Mesenchymal stem cell (in vitro differentiated cells and primary cell): ENCODE measurements at regions not wholly inside any gene's neighbourhood (a gene's known extent, or its start where the extent isn't known, plus 50 kb on each side); places are given as distances from the start of the nearest gene placed in this dataset.

Experiments
- DNase-seq: peaks from one replicate; pipeline ENCODE4 v3.0.0-alpha.2; 2013
- H2AFZ ChIP-seq: one replicate; pipeline ENCODE4 v1.6.1; 2013; ENCODE audit warnings: low read depth, mild to moderate bottlenecking, control low read depth, inconsistent platforms, low read length, moderate library complexity
- H2AK5ac ChIP-seq: 2 replicates; pipeline ENCODE4 v1.6.1; 2013; ENCODE audit warnings: low read length, moderate library complexity, mild to moderate bottlenecking, inconsistent platforms; ENCODE audit not compliant: severe bottlenecking
- H2BK120ac ChIP-seq: one replicate; pipeline ENCODE4 v1.6.1; 2013; ENCODE audit warnings: low read depth, mild to moderate bottlenecking, inconsistent platforms, low read length, moderate library complexity
- H2BK12ac ChIP-seq, 2 experiments: one replicate each; pipeline ENCODE4 v1.6.1; 2013; ENCODE audit warnings: inconsistent platforms in 2 of 2, low read length in 2 of 2, mild to moderate bottlenecking in 2 of 2, moderate library complexity in 2 of 2, control low read depth in 1 of 2
- H2BK15ac ChIP-seq: one replicate; pipeline ENCODE4 v1.6.1; 2013; ENCODE audit warnings: mild to moderate bottlenecking, low read depth, inconsistent platforms; ENCODE audit not compliant: poor library complexity, severe bottlenecking
- H2BK5ac ChIP-seq: 2 replicates; pipeline ENCODE4 v1.6.1; 2013; ENCODE audit warnings: low read depth, mild to moderate bottlenecking, low read length, control low read depth, inconsistent platforms; ENCODE audit not compliant: poor library complexity, severe bottlenecking
- H3K14ac ChIP-seq, 2 experiments: one replicate each; pipeline ENCODE4 v1.6.1; 2013; ENCODE audit warnings: inconsistent platforms in 2 of 2, low read length in 2 of 2, control low read depth in 1 of 2, mild to moderate bottlenecking in 1 of 2, moderate library complexity in 1 of 2
- H3K18ac ChIP-seq, 2 experiments: one replicate each; pipeline ENCODE4 v1.6.1; 2013; ENCODE audit warnings: inconsistent platforms in 2 of 2, low read length in 2 of 2, control low read depth in 1 of 2, low read depth in 1 of 2, mild to moderate bottlenecking in 1 of 2
- H3K23ac ChIP-seq, 2 experiments: one replicate each; pipeline ENCODE4 v1.6.1; 2013; ENCODE audit warnings: inconsistent platforms in 2 of 2, low read length in 2 of 2, mild to moderate bottlenecking in 2 of 2, moderate library complexity in 2 of 2, control low read depth in 1 of 2
- H3K27ac ChIP-seq: 2 replicates; pipeline ENCODE4 v1.5.1; 2013; ENCODE audit warnings: mild to moderate bottlenecking, moderate library complexity, low read length, control low read depth, inconsistent platforms; ENCODE audit not compliant: poor library complexity, severe bottlenecking
- H3K27me3 ChIP-seq, 2 experiments: 2 replicates each; pipeline versions ENCODE4 v1.6.1 to v1.7.0; 2013; ENCODE audit warnings: low read length in 2 of 2, mild to moderate bottlenecking in 2 of 2, moderate library complexity in 2 of 2, control low read depth in 1 of 2, inconsistent platforms in 1 of 2; ENCODE audit not compliant: control insufficient read depth in 1 of 2, insufficient read depth in 1 of 2
- H3K36me3 ChIP-seq, 2 experiments: 2 replicates each; pipeline versions ENCODE4 v1.6.1 to v1.7.0; 2013; ENCODE audit warnings: low read length in 2 of 2, control low read depth in 1 of 2, inconsistent platforms in 1 of 2, low read depth in 1 of 2, mild to moderate bottlenecking in 1 of 2; ENCODE audit not compliant: insufficient read depth in 2 of 2, control insufficient read depth in 1 of 2
- H3K4ac ChIP-seq, 2 experiments: one replicate each; pipeline ENCODE4 v1.6.1; 2013; ENCODE audit warnings: inconsistent platforms in 2 of 2, low read length in 2 of 2, mild to moderate bottlenecking in 2 of 2, moderate library complexity in 2 of 2, control low read depth in 1 of 2, low read depth in 1 of 2
- H3K4me1 ChIP-seq: 2 replicates; pipeline ENCODE4 v1.6.1; 2013; ENCODE audit warnings: low read depth, low read length, control low read depth; ENCODE audit not compliant: control insufficient read depth, insufficient read depth
- H3K4me2 ChIP-seq: 2 replicates; pipeline ENCODE4 v1.6.1; 2013; ENCODE audit warnings: low read length, mild to moderate bottlenecking, inconsistent platforms; ENCODE audit not compliant: poor library complexity, severe bottlenecking
- H3K4me3 ChIP-seq, 2 experiments: 2 replicates each; pipeline versions ENCODE4 v1.5.1 to v1.7.0; 2013; ENCODE audit warnings: low read length in 2 of 2, mild to moderate bottlenecking in 2 of 2, control low read depth in 1 of 2, low read depth in 1 of 2; ENCODE audit not compliant: insufficient read depth in 1 of 2
- H3K79me1 ChIP-seq: replicated peaks from 2 replicates; pipeline ENCODE4 v1.6.1; 2013; ENCODE audit warnings: mild to moderate bottlenecking, control low read depth, low read length, inconsistent platforms; ENCODE audit not compliant: poor library complexity, severe bottlenecking
- H3K9ac ChIP-seq: 2 replicates; pipeline ENCODE4 v1.7.0; 2013; ENCODE audit warnings: mild to moderate bottlenecking, low read length, moderate library complexity
- H3K9me3 ChIP-seq: 2 replicates; pipeline ENCODE4 v1.7.0; 2013; ENCODE audit warnings: mild to moderate bottlenecking, low read length; ENCODE audit not compliant: control insufficient read depth
- H4K8ac ChIP-seq: one replicate; pipeline ENCODE4 v1.6.1; 2013; ENCODE audit warnings: inconsistent platforms, mild to moderate bottlenecking, low read length, moderate library complexity
- H4K91ac ChIP-seq: one replicate; pipeline ENCODE4 v1.6.1; 2013; ENCODE audit warnings: mild to moderate bottlenecking, low read length, inconsistent platforms
- WGBS: methylation state at CpG from one replicate; pipeline ENCODE4 v1.1.7; 2013; ENCODE audit warnings: mixed read lengths; 5-methylcytosine and 5-hydroxymethylcytosine counted together

DNA sequence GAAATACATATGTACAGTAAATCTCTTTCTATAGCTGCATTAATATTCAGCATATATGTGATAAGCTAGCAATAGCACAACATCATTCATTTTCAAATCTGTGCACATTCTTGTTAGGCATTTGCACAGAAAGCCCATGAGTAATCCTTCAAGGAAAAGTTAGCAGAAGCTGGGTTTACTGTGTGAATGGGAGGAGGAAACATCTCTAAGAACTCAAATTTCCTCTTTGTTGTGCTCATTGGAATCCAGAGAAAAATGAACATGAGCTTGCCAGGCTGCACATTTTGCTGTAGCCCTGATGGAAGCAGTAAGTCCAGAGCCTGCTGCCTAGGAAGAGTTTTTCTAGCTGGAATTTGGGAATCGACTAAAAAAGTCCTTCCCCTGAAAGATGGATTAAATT lies 214.2 kb upstream of the FOXD3 start:
- Histone ChIP-seq H2BK15ac (no peak overlapping the region), H3K9me3 (no peaks in the 10 kb centered on the region), H3K79me1 (no peaks in the 10 kb centered on the region), H4K91ac (no peak overlapping the region), H2BK12ac (no peak overlapping the region), H2AK5ac (no peak overlapping the region), H3K9ac (no peak overlapping the region), H3K27ac (no peak overlapping the region), H3K4me2 (no peak overlapping the region), H3K4me3 (no peak overlapping the region), H4K8ac (no peak overlapping the region), H2BK120ac (no peak overlapping the region), H2AFZ (no peak overlapping the region), H2BK5ac (no peak overlapping the region), H3K4me1 (no peaks in the 10 kb centered on the region), H3K14ac (no peak overlapping the region), H3K27me3 (no peaks in the 10 kb centered on the region), H3K18ac (no peak overlapping the region), H3K36me3 (no peaks in the 10 kb centered on the region), H3K23ac (no peak overlapping the region), H3K4ac (no peak overlapping the region)
- no CpG with 5 or more reads among the region's 1 CpG for WGBS
- DNase-seq = no peak

- H3K4me3 ChIP-seq = no peak overlapping the region
- H3K79me1 ChIP-seq = no peaks in the 10 kb centered on the region
- no peak overlapping the region for H2BK5ac ChIP-seq
- H3K4me2 ChIP-seq = no peak overlapping the region
- H3K36me3 ChIP-seq = no peaks in the 10 kb centered on the region
- no peak overlapping the region for H2AK5ac ChIP-seq
- H3K27me3 ChIP-seq = no peaks in the 10 kb centered on the region
- H4K8ac ChIP-seq = no peak overlapping the region
- no peak overlapping the region for H4K91ac ChIP-seq
- H3K9me3 ChIP-seq = no peaks in the 10 kb centered on the region
- H3K9ac ChIP-seq = no peak overlapping the region
- no peak overlapping the region for H2BK120ac ChIP-seq
- H3K4ac ChIP-seq = no peak overlapping the region
- H3K23ac ChIP-seq = no peak overlapping the region
- H2BK12ac ChIP-seq = no peak overlapping the region
- DNase-seq = peak; percentile 74
- no peak overlapping the region for H3K14ac ChIP-seq
- no peaks in the 10 kb centered on the region for H3K4me1 ChIP-seq
- no peak overlapping the region for H3K18ac ChIP-seq
- H2BK15ac ChIP-seq = no peak overlapping the region
- H2AFZ ChIP-seq = no peak overlapping the region
- peak overlapping the region; percentile 79 for H3K27ac ChIP-seq
- WGBS = 27% methylated on average over 3 of the region's 4 CpGs
Observed at GRCh38 chr1:63112155-63112900, 210.0 kb upstream of the FOXD3 start.

- H2BK5ac ChIP-seq = no peak overlapping the region
- no peak overlapping the region for H3K23ac ChIP-seq
- no peak overlapping the region for H2BK12ac ChIP-seq
- H3K9me3 ChIP-seq = no peaks in the 10 kb centered on the region
- 87% methylated on average over 2 of the region's 3 CpGs for WGBS
- no peak overlapping the region for H2AK5ac ChIP-seq
- H3K27me3 ChIP-seq = no peaks in the 10 kb centered on the region
- no peaks in the 10 kb centered on the region for H3K79me1 ChIP-seq
- H3K36me3 ChIP-seq = no peaks in the 10 kb centered on the region
- no peak overlapping the region for H3K4ac ChIP-seq
- no peak overlapping the region for H2AFZ ChIP-seq
- no peak overlapping the region for H3K18ac ChIP-seq
- H3K4me3 ChIP-seq = no peak overlapping the region
- DNase-seq = no peak
- no peak overlapping the region for H3K14ac ChIP-seq
- no peak overlapping the region for H3K9ac ChIP-seq
- no peak overlapping the region for H4K91ac ChIP-seq
- H2BK120ac ChIP-seq = no peak overlapping the region
- no peak overlapping the region for H4K8ac ChIP-seq
- no peak overlapping the region for H3K27ac ChIP-seq
- H3K4me1 ChIP-seq = no peaks in the 10 kb centered on the region
- H2BK15ac ChIP-seq = no peak overlapping the region
- H3K4me2 ChIP-seq = no peak overlapping the region
Observed at GRCh38 chr1:63115527-63115926, 206.8 kb upstream of the FOXD3 start.

- H2BK15ac ChIP-seq = no peak overlapping the region
Observed at GRCh38 chr1:63116016-63116415, 206.4 kb upstream of the FOXD3 start.

More at GRCh38 chr1:63116016-63116415, 206.4 kb upstream of the FOXD3 start:
- no peak for DNase-seq
- Histone ChIP-seq H3K27me3 (no peaks in the 10 kb centered on the region), H3K27ac (no peak overlapping the region), H2AFZ (no peak overlapping the region), H2BK120ac (no peak overlapping the region), H3K4me2 (no peak overlapping the region), H3K9ac (no peak overlapping the region), H3K14ac (no peak overlapping the region), H2BK12ac (no peak overlapping the region), H2BK5ac (no peak overlapping the region), H4K91ac (no peak overlapping the region), H3K79me1 (no peaks in the 10 kb centered on the region), H3K36me3 (no peaks in the 10 kb centered on the region), H4K8ac (no peak overlapping the region), H3K4me3 (no peak overlapping the region), H3K4ac (no peak overlapping the region), H3K4me1 (no peaks in the 10 kb centered on the region), H3K23ac (no peak overlapping the region), H3K18ac (no peak overlapping the region), H3K9me3 (no peaks in the 10 kb centered on the region), H2AK5ac (no peak overlapping the region)
